ENCODE measurements at regions not wholly inside any gene's neighbourhood (a gene's known extent, or its start where the extent isn't known, plus 50 kb on each side); places are given as distances from the start of the nearest gene placed in this dataset.
"Not testable (repeated sequence)": the region's sequence is repeated elsewhere in the genome, so short reads cannot be mapped to it uniquely, and the experiment has no call there.

DNA sequence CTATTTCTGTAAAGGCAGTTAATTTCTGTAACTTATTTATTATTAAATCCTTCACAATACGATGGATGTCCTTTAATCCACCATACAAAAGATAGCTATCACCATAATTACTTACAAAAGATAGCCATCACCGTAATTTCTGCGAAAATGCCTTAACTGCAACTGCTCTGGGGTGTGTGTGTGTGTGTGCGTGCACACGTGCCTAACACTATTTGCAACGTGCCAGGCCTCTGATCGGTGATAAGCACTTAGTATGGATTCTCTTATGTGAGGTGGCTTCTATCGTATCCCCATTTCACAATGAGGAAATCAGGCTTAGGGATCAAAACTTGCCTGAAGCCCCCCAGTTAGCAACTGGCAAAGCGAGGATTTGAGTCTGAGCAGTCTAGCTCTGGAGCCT lies 67.1 kb upstream of the RBM24 start:
- no peak for DNase-seq (ENCODE audit: low read depth, low spot score)
- TF ChIP-seq, protein P1, sequence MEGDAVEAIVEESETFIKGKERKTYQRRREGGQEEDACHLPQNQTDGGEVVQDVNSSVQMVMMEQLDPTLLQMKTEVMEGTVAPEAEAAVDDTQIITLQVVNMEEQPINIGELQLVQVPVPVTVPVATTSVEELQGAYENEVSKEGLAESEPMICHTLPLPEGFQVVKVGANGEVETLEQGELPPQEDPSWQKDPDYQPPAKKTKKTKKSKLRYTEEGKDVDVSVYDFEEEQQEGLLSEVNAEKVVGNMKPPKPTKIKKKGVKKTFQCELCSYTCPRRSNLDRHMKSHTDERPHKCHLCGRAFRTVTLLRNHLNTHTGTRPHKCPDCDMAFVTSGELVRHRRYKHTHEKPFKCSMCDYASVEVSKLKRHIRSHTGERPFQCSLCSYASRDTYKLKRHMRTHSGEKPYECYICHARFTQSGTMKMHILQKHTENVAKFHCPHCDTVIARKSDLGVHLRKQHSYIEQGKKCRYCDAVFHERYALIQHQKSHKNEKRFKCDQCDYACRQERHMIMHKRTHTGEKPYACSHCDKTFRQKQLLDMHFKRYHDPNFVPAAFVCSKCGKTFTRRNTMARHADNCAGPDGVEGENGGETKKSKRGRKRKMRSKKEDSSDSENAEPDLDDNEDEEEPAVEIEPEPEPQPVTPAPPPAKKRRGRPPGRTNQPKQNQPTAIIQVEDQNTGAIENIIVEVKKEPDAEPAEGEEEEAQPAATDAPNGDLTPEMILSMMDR (IDR thresholded peaks at IDR 0.05; ENCODE audit: low read depth, low read length) = no peak
- no peak overlapping the region for H3K4me3 ChIP-seq (ENCODE audit: low read depth, low read length)
- in situ Hi-C loops (cut with HindIII; ENCODE audit: low sequenced_read_pairs) = no loop called here

DNA sequence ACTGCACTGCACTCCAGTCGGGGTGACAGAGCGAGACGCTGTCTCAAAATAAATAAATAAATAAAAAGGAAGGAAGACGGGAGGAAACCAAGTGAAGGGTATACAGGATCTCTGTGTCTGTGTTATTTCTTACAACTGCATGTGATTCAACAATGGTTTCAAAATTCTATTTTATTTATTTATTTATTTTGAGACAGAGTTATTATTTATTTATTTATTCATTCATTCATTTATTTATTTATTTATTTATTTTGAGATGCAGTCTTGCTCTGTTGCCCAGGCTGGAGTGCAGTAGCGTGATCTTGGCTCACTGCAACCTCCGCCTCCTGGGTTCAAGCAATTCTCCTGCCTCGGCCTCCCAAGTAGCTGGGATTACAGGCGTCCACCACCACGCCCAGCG lies 64.2 kb upstream of the RBM24 start:
- in situ Hi-C loops (cut with HindIII; ENCODE audit: low sequenced_read_pairs); H3K4me3 ChIP-seq (ENCODE audit: low read depth, low read length); DNase-seq (ENCODE audit: low read depth, low spot score): not testable (repeated sequence)

DNA sequence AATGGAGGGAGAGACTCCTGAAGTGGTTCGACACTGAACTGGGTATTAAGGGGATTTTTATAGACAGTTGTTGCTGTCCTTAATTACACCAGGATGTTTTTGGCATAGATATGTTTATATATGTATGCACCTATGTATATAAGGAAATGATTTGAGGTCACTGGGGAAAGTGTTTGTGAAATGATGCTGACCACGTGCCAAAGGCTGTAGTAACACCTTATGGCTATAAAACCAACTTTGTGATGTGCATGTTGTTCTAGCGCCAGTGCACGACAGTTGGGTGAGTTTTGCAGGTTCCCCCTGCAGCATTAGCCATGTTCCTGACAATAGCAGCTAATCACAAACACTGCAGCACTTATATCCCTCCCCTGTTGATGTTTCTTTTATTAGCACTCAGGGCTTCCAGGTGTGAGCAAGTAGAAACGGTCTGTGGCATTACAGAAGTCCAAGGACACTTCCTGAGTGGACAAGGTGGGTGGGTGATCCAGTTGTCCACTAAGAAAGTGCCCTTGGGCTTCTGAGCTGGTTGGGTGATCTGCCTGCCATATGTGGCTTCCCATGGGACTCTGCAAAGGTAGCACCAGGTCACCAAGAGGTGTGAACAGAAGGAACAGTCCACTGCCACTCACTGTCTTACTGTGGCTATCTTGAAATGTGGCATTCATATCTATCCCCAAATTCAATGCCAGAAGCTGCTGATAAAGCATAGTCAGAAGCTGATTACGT lies 63.0 kb upstream of the RBM24 start:
- in situ Hi-C loops (cut with HindIII; ENCODE audit: low sequenced_read_pairs) = no loop called here
- TF ChIP-seq, protein P1 (IDR thresholded peaks at IDR 0.05; ENCODE audit: low read depth, low read length) = no peak

DNA sequence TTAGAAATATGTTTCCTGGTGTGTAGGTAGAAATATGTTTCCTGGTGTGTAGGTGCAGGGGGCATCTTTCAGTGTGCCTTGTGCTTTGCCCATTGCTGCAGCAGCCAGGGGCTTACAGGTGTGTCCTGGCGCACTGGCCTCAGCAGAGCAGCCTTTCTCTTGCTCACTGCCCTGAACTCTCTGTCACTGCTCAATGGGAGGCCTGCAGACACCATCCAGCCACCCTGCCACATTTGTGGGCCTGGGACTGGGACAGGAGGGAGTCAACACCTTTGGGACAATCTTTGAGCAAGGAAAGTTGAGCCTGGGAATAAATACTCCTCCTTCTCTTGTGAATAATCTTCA lies 62.4 kb upstream of the RBM24 start:
- DNase-seq (ENCODE audit: low read depth, low spot score) = no peak
- H3K4me3 ChIP-seq (ENCODE audit: low read depth, low read length) = no peak overlapping the region
- in situ Hi-C loops (cut with HindIII; ENCODE audit: low sequenced_read_pairs) = no loop called here
- TF ChIP-seq, protein P1 (IDR thresholded peaks at IDR 0.05; ENCODE audit: low read depth, low read length) = no peak

More for the DNA sequence above, 63.0 kb upstream of the RBM24 start:
- DNase-seq (ENCODE audit: low read depth, low spot score) = no peak
- no peak overlapping the region for H3K4me3 ChIP-seq (ENCODE audit: low read depth, low read length)

DNA sequence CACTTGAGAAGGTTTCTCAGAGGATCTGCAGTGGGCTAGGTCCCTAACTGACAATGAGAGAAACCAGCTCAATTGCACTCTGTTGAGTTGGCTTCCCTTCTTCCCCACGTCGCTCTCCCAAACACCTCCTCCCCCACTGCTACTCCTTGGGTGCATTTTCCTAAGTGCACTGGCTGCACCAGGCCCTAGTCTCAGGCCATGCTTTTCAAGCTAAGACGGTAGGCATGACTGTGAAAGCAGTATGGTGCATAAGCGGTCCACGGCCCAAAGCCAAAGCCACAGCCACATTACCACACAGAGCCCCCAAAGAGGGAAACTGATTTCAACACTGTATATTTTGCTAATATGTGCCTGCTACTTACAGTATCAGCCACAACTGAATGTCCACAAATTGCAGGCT lies 62.1 kb upstream of the RBM24 start:
- no peak overlapping the region for H3K4me3 ChIP-seq (ENCODE audit: low read depth, low read length)
- TF ChIP-seq, protein P1 (IDR thresholded peaks at IDR 0.05; ENCODE audit: low read depth, low read length) = no peak
- in situ Hi-C loops (cut with HindIII; ENCODE audit: low sequenced_read_pairs) = no loop called here
- DNase-seq (ENCODE audit: low read depth, low spot score) = no peak

DNA sequence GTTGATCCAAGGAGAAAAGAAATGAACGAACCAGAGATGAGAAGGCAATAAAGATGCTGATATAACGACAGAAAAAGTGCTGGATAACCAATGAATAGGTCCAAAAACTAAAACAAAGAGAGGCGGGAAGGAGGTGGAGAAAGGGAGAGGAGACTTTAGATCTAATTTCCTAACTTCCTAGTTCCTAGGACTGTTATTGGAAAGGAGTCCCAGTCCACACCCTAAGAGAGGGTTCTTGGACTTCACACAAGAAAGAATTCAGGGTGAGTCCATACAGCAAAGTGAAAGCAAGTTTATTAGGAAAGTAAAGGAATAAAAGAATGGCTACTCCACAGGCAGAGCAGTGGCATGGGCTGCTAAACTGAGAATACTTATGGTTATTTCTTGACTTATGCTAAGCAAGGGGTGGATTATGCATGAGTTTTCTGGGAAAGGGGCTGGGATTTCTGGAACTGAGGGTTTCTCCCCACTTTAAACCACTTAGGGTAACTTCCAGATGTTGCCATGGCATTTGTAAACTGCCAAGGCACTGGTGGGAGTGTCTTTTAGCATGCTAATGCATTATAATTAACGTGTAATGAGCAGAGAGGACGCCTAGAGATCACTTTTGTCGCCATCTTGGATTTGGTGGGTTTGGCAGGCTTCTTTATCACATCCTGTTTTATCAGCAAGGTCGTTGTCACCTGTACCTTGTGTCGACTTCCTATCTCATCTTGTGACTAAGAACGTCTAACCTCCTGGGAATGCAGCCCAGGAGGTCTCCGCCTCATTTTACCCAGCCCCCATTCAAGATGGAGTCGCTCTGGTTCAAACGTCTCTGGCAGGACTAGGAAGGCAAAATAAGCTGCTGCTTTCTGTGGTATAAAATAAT lies 60.9 kb upstream of the RBM24 start:
- TF ChIP-seq, protein P1 (IDR thresholded peaks at IDR 0.05; ENCODE audit: low read depth, low read length) = no peak

DNA sequence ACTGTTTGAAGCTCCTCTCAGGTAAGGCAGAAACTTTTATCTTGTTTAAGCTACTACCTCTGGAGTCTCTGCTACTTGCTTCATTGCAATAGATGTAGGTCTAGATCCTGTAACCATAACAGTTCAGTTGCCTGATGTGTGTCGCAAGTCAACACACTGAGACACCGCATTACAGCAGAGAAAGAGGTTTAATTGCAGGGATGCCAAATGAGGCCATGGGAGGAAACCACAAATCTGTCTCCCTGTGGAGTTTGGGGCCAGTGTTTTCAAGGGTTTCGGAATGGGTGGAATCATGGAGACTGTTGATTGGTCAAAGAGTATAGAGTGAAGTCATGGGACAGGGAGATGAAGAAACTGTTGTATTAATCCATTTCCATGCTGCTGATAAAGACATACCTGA lies 57.1 kb upstream of the RBM24 start:
- in situ Hi-C loops (cut with HindIII; ENCODE audit: low sequenced_read_pairs) = no loop called here
- no peak overlapping the region for H3K4me3 ChIP-seq (ENCODE audit: low read depth, low read length)
- DNase-seq (ENCODE audit: low read depth, low spot score) = peak; percentile 12
- TF ChIP-seq, protein P1 (IDR thresholded peaks at IDR 0.05; ENCODE audit: low read depth, low read length) = no peak

More for the DNA sequence above, 60.9 kb upstream of the RBM24 start:
- in situ Hi-C loops (cut with HindIII; ENCODE audit: low sequenced_read_pairs) = no loop called here
- no peak for DNase-seq (ENCODE audit: low read depth, low spot score)
- H3K4me3 ChIP-seq (ENCODE audit: low read depth, low read length) = no peak overlapping the region

DNA sequence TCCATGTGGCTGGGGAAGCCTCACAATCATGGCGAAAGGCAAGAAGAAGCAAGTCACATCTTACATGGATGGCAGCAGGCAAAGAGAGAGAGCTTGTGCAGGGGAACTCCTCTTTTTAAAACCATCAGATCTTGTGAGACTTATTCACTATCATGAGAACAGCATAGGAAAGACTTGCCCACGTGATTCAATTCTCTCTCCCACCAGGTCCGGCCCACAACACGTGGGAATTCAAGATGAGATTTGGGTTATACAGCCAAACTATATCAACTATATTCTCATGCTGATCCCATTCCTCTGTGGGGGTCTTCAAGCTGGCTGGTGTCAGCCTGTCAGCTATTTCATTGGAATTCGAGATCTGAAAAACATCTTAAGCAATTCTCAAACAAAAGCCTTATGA lies 56.7 kb upstream of the RBM24 start:
- DNase-seq (ENCODE audit: low read depth, low spot score); H3K4me3 ChIP-seq (ENCODE audit: low read depth, low read length); in situ Hi-C loops (cut with HindIII; ENCODE audit: low sequenced_read_pairs): not testable (repeated sequence)
